GM19240 (cell line): ENCODE measurements at regions not wholly inside any gene's neighbourhood (a gene's known extent, or its start where the extent isn't known, plus 50 kb on each side); places are given as distances from the start of the nearest gene placed in this dataset.
"Not testable (repeated sequence)": the region's sequence is repeated elsewhere in the genome, so short reads cannot be mapped to it uniquely, and the experiment has no call there.

Source experiments
- DNase-seq: peaks from one replicate; pipeline ENCODE4 v3.0.0; 2011; ENCODE audit warnings: low spot score; ENCODE audit not compliant: insufficient read length

GRCh38 chr13:50412046-50412617, 396.9 kb downstream of the KCNRG start:
- no peak for DNase-seq

GRCh38 chr13:50414640-50415039, 399.4 kb downstream of the KCNRG start:
- no peak for DNase-seq

- DNase-seq = no peak
Measured at GRCh38 chr13:50415428-50415827, 400.2 kb downstream of the KCNRG start.

- no peak for DNase-seq
Measured at GRCh38 chr13:50417597-50417996, 402.4 kb downstream of the KCNRG start.

- no peak for DNase-seq
Measured at GRCh38 chr13:50419331-50419865, 404.2 kb downstream of the KCNRG start.

GRCh38 chr13:50419896-50420295, 404.7 kb downstream of the KCNRG start:
- no peak for DNase-seq

- DNase-seq = no peak
Measured at GRCh38 chr13:50420718-50421472, 405.7 kb downstream of the KCNRG start.

- no peak for DNase-seq
Measured at GRCh38 chr13:50421473-50422130, 406.4 kb downstream of the KCNRG start.

GRCh38 chr13:50422181-50423148, 407.2 kb downstream of the KCNRG start:
- DNase-seq = no peak

GRCh38 chr13:50424993-50425392, 409.7 kb downstream of the KCNRG start:
- DNase-seq = no peak

- DNase-seq = no peak
Measured at GRCh38 chr13:50425772-50426171, 410.5 kb downstream of the KCNRG start.

GRCh38 chr13:50426927-50427326, 411.7 kb downstream of the KCNRG start:
- DNase-seq = no peak

GRCh38 chr13:50427511-50427910, 412.3 kb downstream of the KCNRG start:
- DNase-seq = not testable (repeated sequence)

GRCh38 chr13:50428183-50428877, 413.1 kb downstream of the KCNRG start:
- no peak for DNase-seq

- no peak for DNase-seq
Measured at GRCh38 chr13:50435011-50435410, 408.5 kb downstream of the DLEU7 start.

GRCh38 chr13:50437252-50437651, 406.2 kb downstream of the DLEU7 start:
- no peak for DNase-seq

- DNase-seq = no peak
Measured at GRCh38 chr13:50438351-50438750, 405.1 kb downstream of the DLEU7 start.

- no peak for DNase-seq
Measured at GRCh38 chr13:50441130-50441529, 402.4 kb downstream of the DLEU7 start.

GRCh38 chr13:50444726-50445125, 398.8 kb downstream of the DLEU7 start:
- DNase-seq = no peak

GRCh38 chr13:50446611-50447010, 396.9 kb downstream of the DLEU7 start:
- no peak for DNase-seq
